GM12872 (cell line): ENCODE measurements at regions not wholly inside any gene's neighbourhood (a gene's known extent, or its start where the extent isn't known, plus 50 kb on each side); places are given as distances from the start of the nearest gene placed in this dataset.

ENCODE experiments used
- TF ChIP-seq, protein P1 (sequence below): IDR thresholded peaks from 3 replicates; pipeline ENCODE4 v1.5.1; 2011; ENCODE audit warnings: low read depth, mild to moderate bottlenecking, low read length, moderate library complexity; ENCODE audit not compliant: insufficient read depth

DNA sequence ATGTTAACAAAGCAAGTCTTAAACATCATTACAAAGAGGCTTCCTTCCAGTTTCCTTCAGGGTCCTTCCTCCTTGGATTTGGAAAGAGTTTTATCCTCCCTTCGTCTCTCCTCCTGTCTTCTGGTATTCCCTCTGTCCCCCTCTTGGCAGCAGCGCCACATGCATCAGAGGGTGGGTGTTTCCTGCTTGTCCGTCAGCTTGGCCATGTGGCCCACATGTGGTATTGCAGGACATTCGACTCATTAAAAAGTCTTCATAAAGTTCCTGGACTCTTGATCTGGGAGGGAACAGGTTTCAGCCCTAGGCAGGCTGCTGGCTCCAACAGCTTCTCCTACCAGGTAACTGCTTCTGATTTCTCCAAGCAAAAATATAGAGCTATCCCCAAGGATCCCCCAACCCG is 189.8 kb downstream of the CSNK2A3 start:
- TF ChIP-seq, protein P1, sequence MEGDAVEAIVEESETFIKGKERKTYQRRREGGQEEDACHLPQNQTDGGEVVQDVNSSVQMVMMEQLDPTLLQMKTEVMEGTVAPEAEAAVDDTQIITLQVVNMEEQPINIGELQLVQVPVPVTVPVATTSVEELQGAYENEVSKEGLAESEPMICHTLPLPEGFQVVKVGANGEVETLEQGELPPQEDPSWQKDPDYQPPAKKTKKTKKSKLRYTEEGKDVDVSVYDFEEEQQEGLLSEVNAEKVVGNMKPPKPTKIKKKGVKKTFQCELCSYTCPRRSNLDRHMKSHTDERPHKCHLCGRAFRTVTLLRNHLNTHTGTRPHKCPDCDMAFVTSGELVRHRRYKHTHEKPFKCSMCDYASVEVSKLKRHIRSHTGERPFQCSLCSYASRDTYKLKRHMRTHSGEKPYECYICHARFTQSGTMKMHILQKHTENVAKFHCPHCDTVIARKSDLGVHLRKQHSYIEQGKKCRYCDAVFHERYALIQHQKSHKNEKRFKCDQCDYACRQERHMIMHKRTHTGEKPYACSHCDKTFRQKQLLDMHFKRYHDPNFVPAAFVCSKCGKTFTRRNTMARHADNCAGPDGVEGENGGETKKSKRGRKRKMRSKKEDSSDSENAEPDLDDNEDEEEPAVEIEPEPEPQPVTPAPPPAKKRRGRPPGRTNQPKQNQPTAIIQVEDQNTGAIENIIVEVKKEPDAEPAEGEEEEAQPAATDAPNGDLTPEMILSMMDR = no peak

DNA sequence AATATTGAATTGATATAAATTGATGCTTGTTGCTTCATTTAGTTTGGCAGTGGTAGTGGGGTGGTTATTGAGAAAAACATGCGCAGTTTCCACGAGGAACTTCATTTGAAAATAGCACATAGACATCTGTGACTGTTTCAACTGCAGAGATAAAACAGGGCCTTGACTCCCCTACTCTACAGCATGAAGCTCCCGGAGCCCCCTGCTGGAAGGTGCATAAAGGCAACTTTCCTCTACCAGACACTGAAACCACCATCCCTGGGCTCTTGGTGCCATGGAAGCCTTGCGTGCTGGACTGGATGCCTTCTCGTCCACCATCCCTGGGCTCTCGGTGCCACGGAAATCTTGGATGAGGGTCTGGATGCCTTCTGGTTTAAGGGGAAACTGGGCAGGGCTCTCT is 195.9 kb downstream of the CSNK2A3 start:
- TF ChIP-seq, protein P1 = peak; percentile 67

DNA sequence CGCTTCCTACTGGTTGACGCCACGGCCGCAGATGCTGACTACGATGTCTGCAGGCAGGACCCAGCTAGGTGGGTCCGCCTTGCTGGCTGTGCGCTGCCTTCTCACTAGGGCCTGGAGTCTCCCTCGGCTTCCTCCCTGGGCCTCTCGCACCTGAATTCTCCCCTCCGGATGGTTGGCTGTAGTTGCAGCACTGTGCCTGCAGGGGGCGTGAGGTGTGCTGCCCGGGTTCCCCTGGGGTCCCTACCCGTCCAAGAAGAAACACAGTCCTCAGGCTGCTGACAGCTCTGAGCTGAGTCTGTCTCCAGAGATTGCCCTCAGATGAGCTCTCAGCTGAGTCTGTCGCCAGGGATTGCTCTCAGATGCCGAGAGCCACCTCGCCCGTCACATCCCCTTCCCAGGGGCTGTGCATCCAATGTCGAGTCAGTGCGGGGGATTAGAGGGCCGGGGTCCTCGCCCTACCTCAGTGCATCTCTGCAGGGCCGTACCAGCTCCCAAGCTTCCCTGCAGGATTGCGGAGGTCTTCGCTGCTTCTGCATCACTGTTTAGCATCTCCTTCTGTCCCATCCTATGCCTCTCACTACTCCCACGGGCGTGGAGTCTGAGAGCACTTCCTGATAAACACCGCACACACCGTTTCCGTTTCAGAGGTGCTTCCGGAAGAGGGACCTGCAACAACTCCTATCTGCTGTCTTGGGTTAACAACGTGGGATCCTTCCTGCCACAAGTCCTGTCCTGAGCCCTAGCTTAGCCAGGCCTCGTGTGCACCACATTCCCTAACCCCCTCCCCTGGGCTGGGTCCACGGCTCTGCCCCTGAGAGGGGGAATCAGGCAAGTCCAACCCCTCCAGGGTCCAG is 196.9 kb downstream of the CSNK2A3 start:
- TF ChIP-seq, protein P1 = peak; percentile 85

DNA sequence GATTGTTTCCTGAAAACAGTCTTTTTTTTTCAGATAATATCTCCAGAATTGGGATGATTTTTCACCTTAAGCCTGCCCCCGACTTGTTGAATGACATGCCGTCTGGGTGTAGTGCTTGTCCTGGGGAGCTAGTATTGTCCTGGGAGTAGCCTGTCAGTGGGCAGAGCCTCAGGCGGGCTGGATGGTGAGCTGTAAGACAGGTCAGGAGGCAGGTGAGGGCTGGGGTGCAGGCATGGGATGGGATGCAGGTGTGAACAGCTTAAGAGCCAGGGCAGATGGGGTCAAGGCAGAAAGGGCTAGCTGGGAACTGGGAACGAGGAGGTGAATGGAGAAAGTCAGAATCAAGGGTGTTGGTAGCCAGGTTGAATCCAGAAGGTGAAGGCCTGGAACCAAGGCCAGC is 200.2 kb downstream of the CSNK2A3 start:
- TF ChIP-seq, protein P1 = no peak

DNA sequence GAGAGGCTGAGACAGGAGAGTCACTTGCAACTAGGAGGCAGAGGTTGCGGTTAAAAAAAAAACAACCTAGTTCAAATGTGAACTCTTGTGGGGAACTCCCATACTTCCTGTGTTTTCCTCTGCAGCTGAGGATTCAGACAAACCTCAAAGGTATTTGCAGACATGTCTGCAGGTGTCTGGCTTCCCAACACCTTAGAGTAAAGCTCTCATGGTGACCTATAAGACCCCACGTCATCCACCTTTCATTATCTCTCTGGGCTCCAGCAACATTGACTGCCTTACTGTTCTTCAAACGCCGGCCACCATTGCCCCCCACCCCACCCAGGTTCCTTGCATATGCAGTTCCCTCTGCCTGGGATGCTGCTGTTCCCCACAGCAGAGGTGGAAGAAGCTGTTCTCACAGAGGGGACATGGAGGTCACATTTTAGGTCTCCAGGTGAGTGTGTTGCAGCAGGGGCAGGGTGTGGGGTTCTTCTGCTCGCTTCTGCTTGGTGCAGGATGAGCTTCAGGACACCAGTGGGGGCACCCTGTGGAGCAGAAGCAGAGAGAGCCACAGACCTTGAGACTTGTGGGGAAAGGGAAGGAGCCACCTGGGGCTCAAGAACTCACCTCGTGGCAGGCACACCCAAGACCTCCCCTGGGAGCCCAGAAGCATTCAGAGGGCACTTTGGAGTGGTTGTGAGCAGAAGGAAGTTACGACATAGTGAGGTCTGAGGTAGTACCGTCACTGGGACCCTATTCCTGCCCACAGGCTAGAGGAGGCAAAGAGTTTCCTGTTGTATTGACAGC is 203.2 kb downstream of the CSNK2A3 start:
- TF ChIP-seq, protein P1 = no peak

- TF ChIP-seq, protein P1 = no peak
These were observed 204.5 kb downstream of the CSNK2A3 start for GRCh38 chr11:11148596-11148995.

GRCh38 chr11:11148104-11148509 is 204.9 kb downstream of the CSNK2A3 start:
- TF ChIP-seq, protein P1 = no peak
